ENCODE measurements at regions not wholly inside any gene's neighbourhood (a gene's known extent, or its start where the extent isn't known, plus 50 kb on each side); places are given as distances from the start of the nearest gene placed in this dataset.

- TF ChIP-seq ARNTL (CRISPR knock-in tag; IDR thresholded peaks at IDR 0.05; ENCODE audit: borderline replicate concordance, low read depth) (no peak), CREB5 (CRISPR knock-in tag; IDR thresholded peaks at IDR 0.05; ENCODE audit: low read depth) (no peak), CSRNP3 (CRISPR knock-in tag; IDR thresholded peaks at IDR 0.05) (no peak), ISL1 (CRISPR knock-in tag; IDR thresholded peaks at IDR 0.05) (no peak)
- ATAC-seq, result no peak
Observed at GRCh38 chr7:84605301-84605700, 410.7 kb upstream of the SEMA3A start.

- no peak for TF ChIP-seq ZFP30 (CRISPR knock-in tag; IDR thresholded peaks at IDR 0.05)
- no peak for TF ChIP-seq BACH2 (CRISPR knock-in tag; IDR thresholded peaks at IDR 0.05; ENCODE audit: borderline replicate concordance)
- TF ChIP-seq PPARA (CRISPR knock-in tag; IDR thresholded peaks at IDR 0.05; ENCODE audit: borderline replicate concordance), result no peak
- TF ChIP-seq CSDC2 (CRISPR knock-in tag; IDR thresholded peaks at IDR 0.05), result no peak
- TF ChIP-seq TOX (CRISPR knock-in tag; IDR thresholded peaks at IDR 0.05; ENCODE audit: borderline replicate concordance), result no peak
- TF ChIP-seq CSRNP3 (CRISPR knock-in tag; IDR thresholded peaks at IDR 0.05), result no peak
- TF ChIP-seq, protein P1, sequence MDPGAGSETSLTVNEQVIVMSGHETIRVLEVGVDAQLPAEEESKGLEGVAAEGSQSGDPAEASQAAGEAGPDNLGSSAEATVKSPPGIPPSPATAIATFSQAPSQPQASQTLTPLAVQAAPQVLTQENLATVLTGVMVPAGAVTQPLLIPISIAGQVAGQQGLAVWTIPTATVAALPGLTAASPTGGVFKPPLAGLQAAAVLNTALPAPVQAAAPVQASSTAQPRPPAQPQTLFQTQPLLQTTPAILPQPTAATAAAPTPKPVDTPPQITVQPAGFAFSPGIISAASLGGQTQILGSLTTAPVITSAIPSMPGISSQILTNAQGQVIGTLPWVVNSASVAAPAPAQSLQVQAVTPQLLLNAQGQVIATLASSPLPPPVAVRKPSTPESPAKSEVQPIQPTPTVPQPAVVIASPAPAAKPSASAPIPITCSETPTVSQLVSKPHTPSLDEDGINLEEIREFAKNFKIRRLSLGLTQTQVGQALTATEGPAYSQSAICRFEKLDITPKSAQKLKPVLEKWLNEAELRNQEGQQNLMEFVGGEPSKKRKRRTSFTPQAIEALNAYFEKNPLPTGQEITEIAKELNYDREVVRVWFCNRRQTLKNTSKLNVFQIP (CRISPR knock-in tag; IDR thresholded peaks at IDR 0.05; ENCODE audit: borderline replicate concordance, low read depth), result no peak
- no peak for TF ChIP-seq GLIS3 (CRISPR knock-in tag; IDR thresholded peaks at IDR 0.05)
- TF ChIP-seq ISL1 (CRISPR knock-in tag; IDR thresholded peaks at IDR 0.05), result no peak
- no peak for TF ChIP-seq SNAI2 (CRISPR knock-in tag; IDR thresholded peaks at IDR 0.05)
- TF ChIP-seq TCF4 (CRISPR knock-in tag; IDR thresholded peaks at IDR 0.05; ENCODE audit: borderline replicate concordance), result no peak
- TF ChIP-seq ZFP3 (CRISPR knock-in tag; IDR thresholded peaks at IDR 0.05), result no peak
- TF ChIP-seq ZNF8 (CRISPR knock-in tag; IDR thresholded peaks at IDR 0.05), result no peak
- TF ChIP-seq ARNTL (CRISPR knock-in tag; IDR thresholded peaks at IDR 0.05; ENCODE audit: borderline replicate concordance, low read depth), result no peak
- no peak for TF ChIP-seq ZNF565 (CRISPR knock-in tag; conservative IDR thresholded peaks at IDR 0.05; ENCODE audit: low read depth)
- no peak for TF ChIP-seq RARB (CRISPR knock-in tag; IDR thresholded peaks at IDR 0.05)
- no peak for ATAC-seq
Observed at GRCh38 chr7:84603545-84603944, 409.0 kb upstream of the SEMA3A start.

DNA sequence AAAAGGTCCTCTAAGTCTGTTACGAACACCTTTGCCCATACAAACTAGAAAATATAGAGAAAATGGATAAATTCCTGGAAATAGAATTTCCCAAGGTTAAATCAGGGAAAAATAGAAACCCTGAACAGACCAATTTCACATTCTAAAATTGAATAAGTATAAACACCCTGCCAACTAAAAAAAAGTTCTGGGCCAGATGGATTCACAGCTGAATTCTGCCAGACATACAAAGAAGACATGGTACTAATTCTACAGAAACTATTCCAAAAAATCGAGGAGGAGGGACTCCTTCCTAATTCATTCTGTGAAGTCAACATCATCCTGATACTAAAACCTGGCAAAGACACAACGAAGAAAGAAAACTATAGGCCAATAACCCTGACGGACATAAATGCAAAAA, 400.4 kb upstream of the SEMA3A start:
- TF ChIP-seq TOX (CRISPR knock-in tag; IDR thresholded peaks at IDR 0.05; ENCODE audit: borderline replicate concordance) (no peak), ZC3H10 (CRISPR knock-in tag; IDR thresholded peaks at IDR 0.05) (no peak), PATZ1 (CRISPR knock-in tag; IDR thresholded peaks at IDR 0.05; ENCODE audit: borderline replicate concordance) (no peak)
- ATAC-seq, result no peak

GRCh38 chr7:84591897-84592296, 397.3 kb upstream of the SEMA3A start:
- TF ChIP-seq CREB5 (CRISPR knock-in tag; IDR thresholded peaks at IDR 0.05; ENCODE audit: low read depth) (no peak), CSDC2 (CRISPR knock-in tag; IDR thresholded peaks at IDR 0.05) (no peak), RARB (CRISPR knock-in tag; IDR thresholded peaks at IDR 0.05) (no peak), ZNF565 (CRISPR knock-in tag; conservative IDR thresholded peaks at IDR 0.05; ENCODE audit: low read depth) (no peak), BACH2 (CRISPR knock-in tag; IDR thresholded peaks at IDR 0.05; ENCODE audit: borderline replicate concordance) (no peak), ZFP3 (CRISPR knock-in tag; IDR thresholded peaks at IDR 0.05) (no peak), ZC3H10 (CRISPR knock-in tag; IDR thresholded peaks at IDR 0.05) (no peak), PPARA (CRISPR knock-in tag; IDR thresholded peaks at IDR 0.05; ENCODE audit: borderline replicate concordance) (no peak), ESRRG (CRISPR knock-in tag; IDR thresholded peaks at IDR 0.05) (no peak), TCF4 (CRISPR knock-in tag; IDR thresholded peaks at IDR 0.05; ENCODE audit: borderline replicate concordance) (no peak), ISL1 (CRISPR knock-in tag; IDR thresholded peaks at IDR 0.05) (no peak), ZFP30 (CRISPR knock-in tag; IDR thresholded peaks at IDR 0.05) (no peak), ZNF8 (CRISPR knock-in tag; IDR thresholded peaks at IDR 0.05) (no peak)

More at GRCh38 chr7:84591897-84592296, 397.3 kb upstream of the SEMA3A start:
- ATAC-seq, result no peak
